ENCODE measurements at regions not wholly inside any gene's neighbourhood (a gene's known extent, or its start where the extent isn't known, plus 50 kb on each side); places are given as distances from the start of the nearest gene placed in this dataset.
"Not testable (repeated sequence)": the region's sequence is repeated elsewhere in the genome, so short reads cannot be mapped to it uniquely, and the experiment has no call there.

- Histone ChIP-seq H3K9me3 (ENCODE audit: control insufficient read depth, insufficient read depth, low read depth, low read length) (no peaks in the 10 kb centered on the region), H3K27me3 (ENCODE audit: control insufficient read depth, insufficient read depth, low read length) (no peaks in the 10 kb centered on the region), H3K79me2 (ENCODE audit: control insufficient read depth, insufficient read depth, low read length) (no peaks in the 10 kb centered on the region), H3K4me2 (ENCODE audit: extremely low read depth, insufficient read depth, low read length) (no peak overlapping the region), H4K20me1 (ENCODE audit: control insufficient read depth, extremely low read depth, insufficient read depth, low read length) (no peaks in the 10 kb centered on the region), H2AFZ (ENCODE audit: low read length) (no peak overlapping the region), H3K36me3 (ENCODE audit: control insufficient read depth, insufficient read depth, low read length) (no peaks in the 10 kb centered on the region), H3K4me1 (ENCODE audit: control insufficient read depth, extremely low read depth, insufficient read depth, low read length) (no peaks in the 10 kb centered on the region), H3K27ac (ENCODE audit: insufficient read depth, low read length) (no peak overlapping the region), H3K9ac (ENCODE audit: insufficient read depth, low read length) (no peak overlapping the region), H3K4me3 (replicated peaks in 1 of 4; ENCODE audit: control extremely low read depth in 1 of 4, insufficient read depth in 1 of 4, low read depth in 3 of 4, low read length in 4 of 4) (no peak overlapping the region)
- DNase-seq (ENCODE audit: low read depth in 2 of 2) = no peak
- TF ChIP-seq CTCF (conservative IDR thresholded peaks at IDR 0.05 in 1 of 2, IDR thresholded peaks at IDR 0.05 in 1 of 2; ENCODE audit: low read depth in 1 of 2, low read length in 2 of 2) (no peak), EZH2 (IDR thresholded peaks at IDR 0.05; ENCODE audit: low read length, missing control alignments) (no peak)
Measured at GRCh38 chr18:65606551-65607130, 144.2 kb upstream of the CDH7 start.

- DNase-seq (ENCODE audit: low read depth in 2 of 2); H2AFZ ChIP-seq (ENCODE audit: low read length); H3K9ac ChIP-seq (ENCODE audit: insufficient read depth, low read length); H3K27me3 ChIP-seq (ENCODE audit: control insufficient read depth, insufficient read depth, low read length); H3K4me3 ChIP-seq (replicated peaks in 1 of 4; ENCODE audit: control extremely low read depth in 1 of 4, insufficient read depth in 1 of 4, low read depth in 3 of 4, low read length in 4 of 4); H4K20me1 ChIP-seq (ENCODE audit: control insufficient read depth, extremely low read depth, insufficient read depth, low read length); H3K4me2 ChIP-seq (ENCODE audit: extremely low read depth, insufficient read depth, low read length); H3K9me3 ChIP-seq (ENCODE audit: control insufficient read depth, insufficient read depth, low read depth, low read length); H3K4me1 ChIP-seq (ENCODE audit: control insufficient read depth, extremely low read depth, insufficient read depth, low read length); H3K79me2 ChIP-seq (ENCODE audit: control insufficient read depth, insufficient read depth, low read length); H3K36me3 ChIP-seq (ENCODE audit: control insufficient read depth, insufficient read depth, low read length); H3K27ac ChIP-seq (ENCODE audit: insufficient read depth, low read length): not testable (repeated sequence)
Measured at GRCh38 chr18:65605352-65605751, 145.5 kb upstream of the CDH7 start.

GRCh38 chr18:65601775-65602174 is 149.0 kb upstream of the CDH7 start:
- no peaks in the 10 kb centered on the region for H3K27me3 ChIP-seq (ENCODE audit: control insufficient read depth, insufficient read depth, low read length)
- no peak overlapping the region for H3K27ac ChIP-seq (ENCODE audit: insufficient read depth, low read length)
- H3K4me1 ChIP-seq (ENCODE audit: control insufficient read depth, extremely low read depth, insufficient read depth, low read length) = no peaks in the 10 kb centered on the region
- H3K4me2 ChIP-seq (ENCODE audit: extremely low read depth, insufficient read depth, low read length) = no peak overlapping the region
- no peak overlapping the region for H2AFZ ChIP-seq (ENCODE audit: low read length)
- H3K4me3 ChIP-seq (replicated peaks in 1 of 4; ENCODE audit: control extremely low read depth in 1 of 4, insufficient read depth in 1 of 4, low read depth in 3 of 4, low read length in 4 of 4) = no peak overlapping the region
- DNase-seq (ENCODE audit: low read depth in 2 of 2) = no peak
- H3K9me3 ChIP-seq (ENCODE audit: control insufficient read depth, insufficient read depth, low read depth, low read length) = no peaks in the 10 kb centered on the region
- TF ChIP-seq CTCF (conservative IDR thresholded peaks at IDR 0.05 in 1 of 2, IDR thresholded peaks at IDR 0.05 in 1 of 2; ENCODE audit: low read depth in 1 of 2, low read length in 2 of 2) (no peak), EZH2 (IDR thresholded peaks at IDR 0.05; ENCODE audit: low read length, missing control alignments) (no peak)
- H3K9ac ChIP-seq (ENCODE audit: insufficient read depth, low read length) = no peak overlapping the region
- H3K79me2 ChIP-seq (ENCODE audit: control insufficient read depth, insufficient read depth, low read length) = no peaks in the 10 kb centered on the region
- no peaks in the 10 kb centered on the region for H4K20me1 ChIP-seq (ENCODE audit: control insufficient read depth, extremely low read depth, insufficient read depth, low read length)
- no peaks in the 10 kb centered on the region for H3K36me3 ChIP-seq (ENCODE audit: control insufficient read depth, insufficient read depth, low read length)

All from fibroblast of lung (primary cell).